Panc1 (cell line): ENCODE measurements at regions not wholly inside any gene's neighbourhood (a gene's known extent, or its start where the extent isn't known, plus 50 kb on each side); places are given as distances from the start of the nearest gene placed in this dataset.

ENCODE experiments used
- ATAC-seq: fragments of 200-7000 bp; cut with Tn5 transposase; 2 replicates; pipeline ENCODE4 v1.9.1; 2020; ENCODE audit warnings: mild to moderate bottlenecking, moderate library complexity
- BruUV-seq: library from RNA; stranded (reverse); fragments of 400-500 nt; replicated peaks from 2 replicates; lab custom pipeline; 2021; lab: Mats Ljungman, UMichigan
- CTCF ChIA-PET: fragments of 300-600 bp; sonication (Branson Sonifier 250); formaldehyde crosslinking; loops from one replicate; lab custom pipeline; 2022; ENCODE audit warnings: antibody characterized with exemption; lab: Charles Lee
- POLR2A ChIA-PET: fragments of 300-600 bp; sonication (Branson Sonifier 250); formaldehyde crosslinking; loops from one replicate; lab custom pipeline; 2022; ENCODE audit warnings: antibody characterized with exemption; lab: Charles Lee
- DNase-seq: peaks from one replicate; pipeline ENCODE4 v3.0.0-alpha.2; 2010; ENCODE audit warnings: low read depth, low spot score
- H3K27ac ChIP-seq: 2 replicates; pipeline ENCODE4 v1.5.1; 2011; ENCODE audit warnings: mild to moderate bottlenecking, low read length, inconsistent platforms
- H3K27me3 ChIP-seq: fragments of 200-500 bp; sonication (Bioruptor generic); 2 replicates; pipeline ENCODE4 v1.6.0; 2014; ENCODE audit warnings: low read length, inconsistent platforms; ENCODE audit not compliant: control insufficient read depth, insufficient read depth
- H3K36me3 ChIP-seq: fragments of 200-500 bp; sonication (Bioruptor generic); 2 replicates; pipeline ENCODE4 v1.5.1; 2014; ENCODE audit warnings: inconsistent platforms, mild to moderate bottlenecking, low read length, moderate library complexity; ENCODE audit not compliant: control insufficient read depth, insufficient read depth
- H3K4me1 ChIP-seq: 2 replicates; pipeline ENCODE4 v1.5.1; 2011; ENCODE audit warnings: inconsistent platforms, mild to moderate bottlenecking, low read length, moderate library complexity; ENCODE audit not compliant: control insufficient read depth, insufficient read depth
- H3K4me3 ChIP-seq, 2 experiments: 2 replicates each; pipeline ENCODE4 v1.5.1; 2011 to 2012; ENCODE audit warnings: low read depth in 2 of 2, low read length in 2 of 2, mild to moderate bottlenecking in 2 of 2, inconsistent platforms in 1 of 2, moderate library complexity in 1 of 2
- H3K9me3 ChIP-seq: fragments of 200-500 bp; sonication (Bioruptor generic); 2 replicates; pipeline ENCODE4 v1.5.1; 2014; ENCODE audit warnings: low read depth, mild to moderate bottlenecking, inconsistent platforms, low read length, moderate library complexity; ENCODE audit not compliant: control insufficient read depth, insufficient read depth
- POLR2AphosphoS5 ChIP-seq: IDR thresholded peaks from 2 replicates; pipeline ENCODE4 v1.6.1; 2012; ENCODE audit warnings: mild to moderate bottlenecking, low read depth, low read length, moderate library complexity
- SIN3A ChIP-seq: IDR thresholded peaks from 2 replicates; pipeline ENCODE4 v1.6.1; 2012; ENCODE audit warnings: low read depth, mild to moderate bottlenecking, low read length, moderate library complexity, borderline replicate concordance; ENCODE audit not compliant: insufficient read depth
- TCF7L2 ChIP-seq: IDR thresholded peaks from 2 replicates; pipeline ENCODE4 v1.6.1; 2011; ENCODE audit warnings: mild to moderate bottlenecking, low read depth, low read length, inconsistent platforms
- in situ Hi-C: cut with HindIII; loops from 2 replicates; pipeline ENCODE4 v1.10.0; 2016; ENCODE audit warnings: low sequenced_read_pairs, low pct_unique_long_range_greater_than_20kb
- intact Hi-C: fragments of 100-400 bp; cut with micrococcal nuclease; formaldehyde crosslinking; loops from one replicate; pipeline ENCODE4 v1.10.0; 2022; ENCODE audit not compliant: unreplicated experiment
- TF ChIP-seq, protein P1 (sequence below): fragments of 450-650 bp; IDR thresholded peaks from 2 replicates; pipeline ENCODE4 v1.5.1; 2017; ENCODE audit warnings: mild to moderate bottlenecking
- TF ChIP-seq, protein P2 (sequence below), 2 experiments: IDR thresholded peaks; 2 replicates each; pipeline ENCODE4 v1.6.1; 2011 to 2012; ENCODE audit warnings: low read depth in 2 of 2, control low read depth in 1 of 2, low read length in 1 of 2, mild to moderate bottlenecking in 1 of 2, moderate library complexity in 1 of 2; ENCODE audit not compliant: insufficient read depth in 1 of 2

GRCh38 chr15:35317217-35317616, 228.7 kb downstream of the DPH6 start:
- no TSS peak for BruUV-seq
- intact Hi-C loops (no loop called here), in situ Hi-C loops (no loop called here)
- no peaks in the 10 kb centered on the region for H3K4me1 ChIP-seq
- ChIA-PET CTCF (no interaction called here), POLR2A (no interaction called here)
- H3K27ac ChIP-seq, result no peak overlapping the region
- H3K4me3 ChIP-seq, result no peak overlapping the region
- TF ChIP-seq, protein P1, sequence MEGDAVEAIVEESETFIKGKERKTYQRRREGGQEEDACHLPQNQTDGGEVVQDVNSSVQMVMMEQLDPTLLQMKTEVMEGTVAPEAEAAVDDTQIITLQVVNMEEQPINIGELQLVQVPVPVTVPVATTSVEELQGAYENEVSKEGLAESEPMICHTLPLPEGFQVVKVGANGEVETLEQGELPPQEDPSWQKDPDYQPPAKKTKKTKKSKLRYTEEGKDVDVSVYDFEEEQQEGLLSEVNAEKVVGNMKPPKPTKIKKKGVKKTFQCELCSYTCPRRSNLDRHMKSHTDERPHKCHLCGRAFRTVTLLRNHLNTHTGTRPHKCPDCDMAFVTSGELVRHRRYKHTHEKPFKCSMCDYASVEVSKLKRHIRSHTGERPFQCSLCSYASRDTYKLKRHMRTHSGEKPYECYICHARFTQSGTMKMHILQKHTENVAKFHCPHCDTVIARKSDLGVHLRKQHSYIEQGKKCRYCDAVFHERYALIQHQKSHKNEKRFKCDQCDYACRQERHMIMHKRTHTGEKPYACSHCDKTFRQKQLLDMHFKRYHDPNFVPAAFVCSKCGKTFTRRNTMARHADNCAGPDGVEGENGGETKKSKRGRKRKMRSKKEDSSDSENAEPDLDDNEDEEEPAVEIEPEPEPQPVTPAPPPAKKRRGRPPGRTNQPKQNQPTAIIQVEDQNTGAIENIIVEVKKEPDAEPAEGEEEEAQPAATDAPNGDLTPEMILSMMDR, result no peak
- TF ChIP-seq, protein P2, sequence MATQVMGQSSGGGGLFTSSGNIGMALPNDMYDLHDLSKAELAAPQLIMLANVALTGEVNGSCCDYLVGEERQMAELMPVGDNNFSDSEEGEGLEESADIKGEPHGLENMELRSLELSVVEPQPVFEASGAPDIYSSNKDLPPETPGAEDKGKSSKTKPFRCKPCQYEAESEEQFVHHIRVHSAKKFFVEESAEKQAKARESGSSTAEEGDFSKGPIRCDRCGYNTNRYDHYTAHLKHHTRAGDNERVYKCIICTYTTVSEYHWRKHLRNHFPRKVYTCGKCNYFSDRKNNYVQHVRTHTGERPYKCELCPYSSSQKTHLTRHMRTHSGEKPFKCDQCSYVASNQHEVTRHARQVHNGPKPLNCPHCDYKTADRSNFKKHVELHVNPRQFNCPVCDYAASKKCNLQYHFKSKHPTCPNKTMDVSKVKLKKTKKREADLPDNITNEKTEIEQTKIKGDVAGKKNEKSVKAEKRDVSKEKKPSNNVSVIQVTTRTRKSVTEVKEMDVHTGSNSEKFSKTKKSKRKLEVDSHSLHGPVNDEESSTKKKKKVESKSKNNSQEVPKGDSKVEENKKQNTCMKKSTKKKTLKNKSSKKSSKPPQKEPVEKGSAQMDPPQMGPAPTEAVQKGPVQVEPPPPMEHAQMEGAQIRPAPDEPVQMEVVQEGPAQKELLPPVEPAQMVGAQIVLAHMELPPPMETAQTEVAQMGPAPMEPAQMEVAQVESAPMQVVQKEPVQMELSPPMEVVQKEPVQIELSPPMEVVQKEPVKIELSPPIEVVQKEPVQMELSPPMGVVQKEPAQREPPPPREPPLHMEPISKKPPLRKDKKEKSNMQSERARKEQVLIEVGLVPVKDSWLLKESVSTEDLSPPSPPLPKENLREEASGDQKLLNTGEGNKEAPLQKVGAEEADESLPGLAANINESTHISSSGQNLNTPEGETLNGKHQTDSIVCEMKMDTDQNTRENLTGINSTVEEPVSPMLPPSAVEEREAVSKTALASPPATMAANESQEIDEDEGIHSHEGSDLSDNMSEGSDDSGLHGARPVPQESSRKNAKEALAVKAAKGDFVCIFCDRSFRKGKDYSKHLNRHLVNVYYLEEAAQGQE (IDR thresholded peaks at IDR 0.05; ENCODE audit: insufficient read depth in 1 of 2, low read depth in 2 of 2, low read length in 1 of 2), result no peak
- TF ChIP-seq TCF7L2, result no peak
- no peak for TF ChIP-seq SIN3A
- no peak for TF ChIP-seq POLR2AphosphoS5
- ATAC-seq (no peak), DNase-seq (no peak)
- no peaks in the 10 kb centered on the region for H3K36me3 ChIP-seq
- H3K9me3 ChIP-seq, result no peaks in the 10 kb centered on the region
- H3K27me3 ChIP-seq, result no peaks in the 10 kb centered on the region

DNA sequence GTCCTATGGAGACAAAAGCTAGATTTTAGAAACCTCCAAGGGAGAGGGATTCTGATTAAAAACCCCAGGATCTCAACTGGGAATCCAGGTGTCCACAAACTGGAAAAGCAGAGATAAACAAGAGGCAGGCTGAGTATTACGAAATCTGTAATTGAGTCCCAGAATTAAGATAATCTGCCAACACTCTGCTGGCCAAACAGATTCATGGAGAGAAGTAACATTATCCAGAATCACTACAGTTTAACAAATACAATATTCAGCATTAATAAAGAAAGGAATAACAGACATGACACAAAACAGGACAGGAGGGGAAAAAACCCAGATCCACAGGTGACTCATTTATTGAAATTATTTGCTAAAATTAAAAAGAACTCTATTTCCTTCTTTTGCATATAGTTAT, 227.2 kb upstream of the NANOGP8 start:
- Histone ChIP-seq H3K9me3 (no peaks in the 10 kb centered on the region), H3K36me3 (no peaks in the 10 kb centered on the region), H3K27ac (0 out of 2 replicates have a peak overlapping the region, but pooled peaks have one; percentile 25), H3K27me3 (no peaks in the 10 kb centered on the region), H3K4me1 (peaks cover 3% of the 10 kb centered on the region; the same call in 1 of the 2 replicates), H3K4me3 (no peak overlapping the region)
- ChIA-PET POLR2A (no interaction called here), CTCF (interaction anchor here (0.6 to 0.7 kb wide), 3 partner anchors 9 to 1648 kb away, joined by 4 to 10 read pairs (median 6); no protein-coding TSS in a partner anchor)
- no peak for ATAC-seq
- TF ChIP-seq SIN3A (no peak), POLR2AphosphoS5 (no peak), TCF7L2 (no peak)
- TF ChIP-seq, protein P1, result no peak
- TF ChIP-seq, protein P2 (IDR thresholded peaks at IDR 0.05; ENCODE audit: insufficient read depth in 1 of 2, low read depth in 2 of 2, low read length in 1 of 2), result no peak
- intact Hi-C loops, result no loop called here
- BruUV-seq, result no TSS peak
- in situ Hi-C loops, result no loop called here
- no peak for DNase-seq
